NCI-H2107 treated with DMSO at 0.1 percent for 48 hours (cell line): ENCODE measurements at regions not wholly inside any gene's neighbourhood (a gene's known extent, or its start where the extent isn't known, plus 50 kb on each side); places are given as distances from the start of the nearest gene placed in this dataset.
"Not testable (repeated sequence)": the region's sequence is repeated elsewhere in the genome, so short reads cannot be mapped to it uniquely, and the experiment has no call there.

ENCODE experiments used
- DNase-seq: peaks from one replicate; lab custom pipeline; 2025; ENCODE audit not compliant: unreplicated experiment; lab: John Stamatoyannopoulos, UW

DNA sequence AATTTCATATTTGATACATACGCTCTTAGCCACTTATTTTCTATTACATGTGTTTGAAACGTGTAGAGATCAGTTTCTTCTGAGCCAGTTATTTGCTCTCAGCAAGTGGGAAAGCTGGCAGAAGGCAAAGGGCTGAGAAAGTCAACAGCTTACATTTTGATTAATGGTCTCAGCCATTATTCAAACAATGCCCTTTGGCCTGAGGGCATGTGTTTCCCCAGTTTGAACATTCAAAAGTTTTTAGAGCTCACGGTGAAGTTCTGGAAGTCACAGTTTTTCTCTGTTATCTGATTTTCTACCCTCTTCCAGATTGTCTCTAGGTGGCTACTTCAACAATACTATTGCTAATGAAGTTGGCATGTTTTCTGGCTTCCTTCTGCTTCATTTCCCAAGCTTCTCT is 591.8 kb upstream of the CPEB2 start:
- DNase-seq, result no peak

DNA sequence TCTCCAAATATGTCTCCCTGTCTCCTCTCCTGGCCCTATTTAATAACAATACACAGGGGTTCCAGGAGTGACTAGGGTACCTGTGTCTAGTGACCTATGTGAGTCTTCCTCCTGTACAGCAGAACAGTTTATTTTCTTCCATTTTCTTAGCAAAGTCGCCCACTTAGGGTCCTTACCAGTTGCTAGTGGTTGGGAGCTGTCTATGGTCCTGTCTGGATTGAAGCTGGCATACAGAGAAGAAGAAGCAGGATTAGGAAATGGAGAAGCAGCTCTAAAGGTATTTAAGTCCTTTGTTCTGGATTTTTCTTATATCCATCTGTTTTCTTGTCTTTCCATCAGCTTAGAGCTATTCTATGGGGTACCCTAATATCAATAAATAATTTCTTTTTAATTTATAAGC is 587.1 kb upstream of the CPEB2 start:
- DNase-seq, result no peak

DNA sequence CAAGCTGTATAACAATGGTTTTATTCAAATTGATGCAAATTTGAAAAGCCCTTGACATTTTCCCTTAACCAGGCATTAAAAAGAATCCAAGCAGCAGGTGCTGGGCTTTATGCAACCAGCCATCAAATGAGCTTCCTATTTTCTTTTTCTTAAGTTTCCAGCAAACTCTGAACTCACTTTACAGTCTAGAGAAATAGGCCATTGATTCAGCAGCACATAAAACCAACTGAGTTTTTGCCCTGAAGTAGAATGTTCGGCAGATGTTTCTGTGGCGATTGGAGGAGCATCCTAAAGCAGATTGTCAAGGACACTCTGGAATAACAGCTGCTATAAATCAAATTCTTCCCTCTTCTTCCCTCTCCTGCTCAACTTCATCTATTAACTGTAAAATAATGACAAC is 582.8 kb upstream of the CPEB2 start:
- DNase-seq, result no peak

DNA sequence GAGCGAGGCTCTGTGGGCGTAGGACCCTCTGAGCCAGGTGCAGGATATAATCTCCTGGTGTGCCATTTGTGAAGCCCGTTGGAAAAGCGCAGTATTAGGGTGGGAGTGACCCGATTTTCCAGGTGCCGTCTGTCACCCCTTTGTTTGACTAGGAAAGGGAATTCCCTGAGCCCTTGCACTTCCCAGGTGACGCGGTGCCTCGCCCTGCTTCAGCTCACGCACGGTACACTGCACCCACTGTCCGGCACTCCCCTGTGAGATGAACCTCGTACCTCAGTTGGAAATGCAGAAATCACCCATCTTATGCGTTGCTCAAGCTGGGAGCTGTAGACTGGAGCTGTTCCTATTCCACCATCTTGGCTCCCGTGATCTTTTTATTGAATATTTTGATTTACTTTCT is 576.0 kb upstream of the CPEB2 start:
- not testable (repeated sequence) for DNase-seq

DNA sequence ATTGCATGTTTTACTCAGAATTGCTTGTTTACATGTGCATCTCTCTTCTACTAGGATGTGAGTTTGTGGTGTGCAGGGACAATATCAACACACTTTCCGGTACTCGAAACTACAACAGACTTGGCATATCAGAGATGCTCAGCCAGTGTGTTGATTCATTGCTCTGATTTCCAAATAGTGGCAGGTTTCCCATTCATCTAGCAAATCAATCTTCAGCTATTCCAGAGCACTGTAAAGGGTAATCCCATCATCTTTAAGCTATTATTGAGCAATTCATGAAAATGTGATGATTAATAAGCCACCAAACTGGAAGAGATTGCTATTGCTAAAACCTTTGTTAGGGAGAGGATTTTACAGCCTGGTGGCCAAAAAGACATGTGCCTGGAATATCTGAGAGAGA is 574.2 kb upstream of the CPEB2 start:
- no peak for DNase-seq

DNA sequence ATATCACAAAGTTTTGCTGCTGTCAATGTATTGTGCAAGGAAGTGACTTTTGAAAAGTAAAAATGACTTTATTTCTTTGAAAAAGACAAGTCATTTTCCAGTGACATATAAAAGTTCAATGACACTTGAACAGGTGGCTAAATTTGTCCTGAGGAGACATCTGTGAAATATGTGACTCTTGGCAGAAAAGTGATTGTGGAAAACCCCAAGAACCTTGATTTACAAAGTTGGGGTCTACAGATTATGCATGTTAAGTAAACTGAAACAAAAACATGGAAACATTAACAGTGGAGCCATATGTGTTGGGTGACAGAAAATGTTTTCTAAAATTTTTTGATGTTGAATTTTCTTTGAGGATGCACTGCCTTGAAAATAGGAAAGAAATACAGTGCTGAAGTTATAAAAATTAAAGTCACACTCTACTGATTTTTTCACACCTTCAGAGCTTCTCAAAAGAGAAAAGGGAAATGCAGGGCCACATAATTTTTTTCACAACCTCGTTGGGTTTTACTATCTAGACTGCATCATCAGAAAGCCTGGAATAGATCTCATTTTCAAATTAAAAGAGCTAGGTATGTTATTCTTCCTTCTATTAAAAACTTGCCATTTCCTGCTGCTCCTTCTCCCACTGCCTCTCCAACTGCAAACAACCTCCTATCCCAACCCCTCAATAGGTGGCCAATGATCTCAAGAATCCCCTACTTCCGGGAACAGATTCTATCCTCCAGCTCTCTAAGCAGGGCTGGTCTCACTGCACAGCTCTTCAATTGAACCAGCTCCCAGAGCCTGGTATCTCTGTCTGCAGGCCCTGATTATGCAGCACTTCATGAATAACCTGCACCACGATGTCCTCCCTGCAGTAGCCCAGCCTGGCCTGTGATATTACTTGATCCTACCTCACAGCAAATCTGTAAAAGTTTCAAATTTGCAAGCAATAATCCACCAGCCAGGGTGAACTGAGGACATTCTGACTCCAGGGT is 570.8 kb upstream of the CPEB2 start:
- DNase-seq, result no peak

DNA sequence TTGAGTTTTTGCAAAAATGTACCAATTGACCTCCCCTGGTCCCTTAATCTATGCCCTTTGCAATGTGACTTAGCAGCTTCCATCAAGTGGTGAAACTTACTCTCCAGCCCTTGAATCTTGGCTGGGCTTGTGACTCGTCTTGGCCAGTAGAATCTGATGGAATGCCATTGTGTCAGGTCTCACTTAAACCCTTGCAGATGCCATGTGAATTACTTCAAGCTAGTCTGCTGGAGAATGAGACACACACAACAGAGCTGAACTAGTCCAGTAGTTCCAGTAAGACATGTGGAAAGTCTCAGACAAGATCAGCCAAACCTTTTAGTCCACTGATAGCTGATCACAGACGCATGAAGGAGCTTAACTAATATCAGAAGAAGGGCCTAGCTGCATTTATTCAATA is 567.8 kb upstream of the CPEB2 start:
- DNase-seq, result no peak

DNA sequence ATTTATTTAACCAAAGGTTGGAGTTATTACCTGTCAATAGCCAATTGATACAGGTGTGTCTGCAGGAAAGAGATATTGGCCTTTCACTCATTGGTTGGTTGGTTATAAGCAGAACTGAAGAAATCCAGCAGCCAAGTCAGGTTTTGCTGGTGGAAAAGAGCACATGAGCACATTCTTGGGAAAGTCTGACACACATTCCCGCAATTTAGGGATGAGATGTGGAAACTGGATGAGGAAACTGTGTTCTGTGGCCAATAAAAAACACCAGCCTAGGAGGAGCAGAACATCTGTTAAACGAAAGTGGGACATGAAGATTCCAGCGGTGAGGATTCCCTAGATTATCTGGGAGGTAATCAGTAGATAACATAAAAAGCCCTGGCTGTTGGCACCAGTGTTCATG is 567.4 kb upstream of the CPEB2 start:
- no peak for DNase-seq

DNA sequence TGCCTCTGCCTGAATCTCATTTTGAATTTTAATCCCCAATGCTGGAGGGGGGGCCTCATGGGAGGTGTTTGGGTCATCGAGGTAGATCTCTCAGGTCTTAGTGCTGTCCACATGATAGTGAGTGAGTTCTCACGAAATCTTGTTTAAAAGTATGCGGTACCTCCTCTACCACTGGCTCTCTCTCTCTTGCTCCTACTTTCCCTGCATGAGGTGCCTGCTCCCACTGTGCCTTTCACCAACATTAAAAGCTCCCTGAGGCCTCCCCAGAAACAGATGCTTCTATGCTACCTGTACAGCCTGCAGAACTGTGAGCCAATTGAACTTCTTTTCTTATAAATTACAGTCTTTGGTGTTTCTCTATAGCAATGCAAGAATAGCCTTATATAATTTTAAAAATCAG is 560.7 kb upstream of the CPEB2 start:
- DNase-seq, result no peak

DNA sequence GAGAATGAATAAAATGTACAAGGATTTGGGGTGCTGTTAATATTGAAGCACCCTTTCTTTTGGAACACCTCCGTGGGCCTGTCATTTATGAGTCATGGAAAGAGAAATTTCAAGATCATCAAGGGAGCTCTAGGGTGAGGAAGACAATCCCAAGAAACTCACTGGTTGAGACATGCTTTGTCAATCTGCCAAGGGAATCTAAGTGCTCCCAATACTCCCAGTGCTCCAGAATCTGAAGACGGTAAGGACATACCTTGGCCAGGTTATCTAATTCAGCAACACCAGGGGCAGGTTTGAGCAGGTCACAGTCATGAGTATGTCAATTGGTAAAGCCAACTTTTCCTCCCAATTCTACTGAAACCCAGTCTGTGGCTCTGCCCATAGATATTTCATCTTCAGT is 556.4 kb upstream of the CPEB2 start:
- no peak for DNase-seq

DNA sequence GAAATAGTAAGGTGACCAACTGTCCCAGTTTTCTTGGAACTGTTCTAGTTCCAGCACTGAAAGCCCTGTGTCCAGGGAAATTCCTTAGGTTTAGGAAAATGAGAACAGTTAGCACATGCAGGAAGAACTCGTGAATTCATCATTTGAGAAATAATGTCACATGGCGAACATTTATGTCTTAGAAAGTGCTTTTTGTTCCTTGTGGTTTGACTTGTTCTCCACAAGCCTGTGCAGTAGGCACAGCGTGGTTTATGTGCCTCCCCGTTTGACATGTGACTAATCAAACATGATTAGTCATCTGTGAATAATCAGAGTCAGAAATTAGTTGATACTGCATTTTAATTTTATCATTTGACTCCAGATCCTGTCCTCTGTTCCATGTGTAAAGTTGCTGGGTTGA is 556.0 kb upstream of the CPEB2 start:
- no peak for DNase-seq

DNA sequence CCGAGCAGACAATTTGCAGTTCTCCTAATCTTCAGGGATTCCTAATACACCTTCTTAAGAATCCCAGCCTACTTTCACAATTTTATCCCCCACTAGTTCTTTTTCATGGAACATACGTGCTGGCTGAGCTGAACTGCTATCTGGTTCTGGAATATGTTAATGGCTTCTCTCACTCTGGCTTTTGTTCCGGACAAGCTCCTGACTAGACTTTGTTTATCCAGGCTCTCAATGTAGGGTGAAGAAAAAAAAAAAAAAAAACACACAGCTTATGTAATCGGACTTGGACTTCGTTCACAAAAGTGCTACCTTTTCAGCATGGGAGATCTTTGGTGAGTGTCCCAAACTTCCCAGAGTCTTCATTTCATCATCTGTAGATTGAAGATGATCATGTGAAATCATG is 555.4 kb upstream of the CPEB2 start:
- DNase-seq, result no peak

DNA sequence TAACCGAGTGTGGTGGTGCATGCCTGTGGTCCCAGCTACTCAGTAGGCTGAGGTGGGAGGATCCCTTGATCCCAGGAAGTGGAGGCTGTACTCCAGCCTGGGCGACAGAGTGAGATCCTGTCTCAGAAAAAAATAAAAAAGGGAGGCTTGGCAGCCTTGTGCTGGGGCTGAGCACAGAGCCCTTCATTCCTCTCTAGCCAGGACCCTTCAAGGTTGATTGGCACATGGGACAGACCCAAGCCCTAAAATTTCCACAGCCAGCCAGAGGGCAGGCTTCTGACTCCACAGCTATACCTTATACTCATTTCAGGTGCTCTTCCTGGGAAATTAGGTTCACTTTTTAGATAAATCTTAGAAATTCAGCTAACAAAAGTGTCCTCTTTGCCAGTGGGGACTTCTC is 553.0 kb upstream of the CPEB2 start:
- DNase-seq, result no peak

DNA sequence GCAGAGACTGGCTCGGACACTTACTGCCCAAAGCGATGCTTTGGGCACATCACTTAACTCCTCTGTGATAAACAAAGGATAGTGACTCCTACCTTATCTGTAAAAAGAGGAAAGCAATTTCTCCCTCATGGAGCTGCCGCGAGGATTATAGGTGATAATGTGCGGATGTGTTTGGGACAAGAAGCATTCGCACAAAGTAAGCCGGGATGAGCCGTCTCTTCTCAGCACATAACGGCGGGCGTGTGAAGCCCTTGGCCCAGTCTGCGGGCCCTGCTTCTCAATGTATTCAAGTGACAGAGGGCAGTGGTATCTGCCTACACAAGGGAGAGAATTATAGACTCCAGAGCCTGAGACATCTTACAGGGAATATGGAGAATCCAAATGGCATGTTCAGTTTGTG is 550.3 kb upstream of the CPEB2 start:
- no peak for DNase-seq

DNA sequence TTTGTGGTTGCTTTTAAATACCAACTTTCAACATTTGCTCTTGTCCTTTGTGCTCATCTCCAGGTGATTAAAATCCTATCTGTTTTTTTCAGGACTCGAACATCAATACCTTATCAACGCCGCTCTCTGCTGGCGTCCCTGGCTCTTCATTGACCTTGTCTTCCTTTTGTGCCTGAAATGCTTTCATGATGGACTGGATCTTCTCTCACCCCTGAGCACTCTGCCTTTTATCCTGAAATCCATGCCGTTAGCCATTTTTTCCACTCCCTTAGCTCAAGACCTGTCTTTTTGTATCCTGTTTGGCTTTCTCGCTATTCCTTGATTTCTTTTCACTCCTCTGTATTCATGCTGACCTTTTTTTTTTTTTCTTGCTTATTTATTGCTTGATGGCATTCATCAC is 549.5 kb upstream of the CPEB2 start:
- DNase-seq, result no peak

DNA sequence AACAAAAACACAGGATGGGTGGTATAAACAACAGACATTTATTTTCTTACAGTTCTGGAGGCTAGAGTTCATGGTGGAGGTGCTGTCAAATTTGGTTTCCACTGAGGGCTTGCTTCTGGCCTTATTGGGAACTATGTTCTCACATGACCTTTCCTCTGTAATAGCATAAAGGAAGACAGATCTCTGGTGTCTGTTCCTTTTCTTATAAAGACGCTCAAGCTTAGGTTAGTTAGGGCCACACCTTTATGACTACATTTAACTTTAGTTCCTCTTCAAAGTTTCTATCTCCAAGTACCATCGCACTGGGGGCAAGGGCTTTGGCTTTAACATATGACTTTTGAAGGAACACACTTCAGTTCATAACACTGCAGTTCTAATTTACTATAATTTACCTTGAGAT is 543.8 kb upstream of the CPEB2 start:
- no peak for DNase-seq

DNA sequence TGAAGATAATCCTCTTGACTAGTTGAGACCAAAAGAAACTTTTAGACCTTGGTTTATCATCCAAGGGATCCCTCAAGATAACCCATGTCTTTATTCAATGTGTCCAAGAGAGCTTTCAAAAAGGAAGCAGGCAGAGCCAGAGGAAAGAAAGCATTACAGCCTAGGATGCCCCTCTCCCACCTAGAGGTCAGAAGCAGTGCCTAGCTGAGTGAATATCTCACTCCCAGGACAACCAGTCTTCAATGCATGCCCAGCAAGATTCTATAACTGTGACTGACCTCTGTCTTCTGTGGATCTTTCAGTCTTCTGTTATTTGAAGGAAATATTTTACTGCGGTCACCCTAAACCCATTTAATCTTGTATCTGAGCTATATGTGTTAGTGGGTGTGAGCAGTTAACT is 537.2 kb upstream of the CPEB2 start:
- DNase-seq, result no peak

DNA sequence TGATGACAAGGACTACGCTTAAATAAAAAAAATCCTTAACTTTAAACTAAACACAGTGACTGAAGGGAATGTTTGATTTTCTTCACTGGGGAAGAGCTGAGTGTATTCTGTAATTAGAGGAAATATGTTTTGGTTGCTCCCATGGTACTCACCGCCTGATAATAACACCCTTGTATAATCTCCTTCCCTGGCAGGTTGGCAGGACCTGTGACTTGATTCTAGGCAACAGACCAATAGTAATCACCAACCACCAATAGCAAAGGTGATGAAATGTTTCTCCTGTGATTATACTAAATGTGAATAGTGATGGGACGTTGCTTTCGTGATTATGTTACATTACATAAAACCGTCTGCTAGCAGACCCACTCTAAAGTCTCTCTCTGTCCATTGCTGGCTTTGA is 536.8 kb upstream of the CPEB2 start:
- no peak for DNase-seq

DNA sequence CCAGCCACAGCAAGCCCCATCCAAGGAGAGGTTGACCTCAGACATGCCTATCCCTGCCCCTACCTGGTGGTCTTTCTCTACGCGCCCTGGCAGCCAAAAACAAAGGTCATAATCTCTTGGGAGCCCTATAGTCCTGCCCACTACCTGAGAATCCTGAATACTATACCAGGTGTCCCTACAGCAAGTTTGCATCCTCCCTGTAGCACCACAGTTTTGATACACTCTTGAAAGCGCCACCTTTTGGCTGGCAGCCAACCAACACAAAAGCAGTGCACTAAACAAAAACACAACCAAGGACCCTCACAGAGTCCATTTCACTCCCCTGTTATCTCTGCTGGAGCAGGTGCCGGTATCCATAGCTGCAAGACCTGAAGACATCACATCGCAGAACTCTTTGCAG is 523.8 kb upstream of the CPEB2 start:
- no peak for DNase-seq

DNA sequence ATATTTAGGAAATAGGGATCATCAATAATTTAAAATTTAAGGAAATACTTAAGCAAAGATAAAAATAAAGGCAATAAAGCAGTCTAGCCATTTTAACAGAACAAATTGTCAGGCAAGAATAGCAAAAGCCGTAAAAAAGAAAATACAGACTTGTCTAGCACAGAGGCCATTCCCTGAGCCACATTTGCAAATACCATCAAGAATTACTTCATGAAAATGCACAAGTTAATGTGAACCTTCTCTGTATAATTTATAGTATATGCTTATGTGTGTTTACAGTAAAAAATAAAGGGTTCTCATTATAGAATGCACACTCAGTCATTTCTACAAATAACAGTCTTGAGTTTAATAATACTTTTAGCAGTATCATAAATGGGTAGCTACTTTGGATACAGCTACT is 505.9 kb upstream of the CPEB2 start:
- DNase-seq, result no peak

DNA sequence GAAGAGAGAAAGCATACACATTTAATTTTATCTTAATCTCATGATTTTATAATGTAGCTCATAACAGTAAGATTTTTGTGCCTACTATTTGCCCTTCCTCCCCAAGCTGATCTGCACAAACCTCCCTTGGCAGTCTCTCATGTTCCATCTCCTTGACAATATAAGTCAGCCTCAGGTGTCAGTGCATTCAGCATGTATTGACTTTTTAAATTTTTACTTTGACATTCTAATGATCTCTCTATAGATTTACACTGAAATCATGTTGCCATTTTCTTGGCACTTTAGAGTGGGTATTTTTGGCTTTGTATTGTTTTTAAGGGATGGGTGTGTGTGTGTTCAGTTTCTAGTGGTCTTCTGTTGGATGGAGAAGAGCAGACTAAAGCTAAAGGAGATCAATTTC is 505.3 kb upstream of the CPEB2 start:
- DNase-seq, result no peak

DNA sequence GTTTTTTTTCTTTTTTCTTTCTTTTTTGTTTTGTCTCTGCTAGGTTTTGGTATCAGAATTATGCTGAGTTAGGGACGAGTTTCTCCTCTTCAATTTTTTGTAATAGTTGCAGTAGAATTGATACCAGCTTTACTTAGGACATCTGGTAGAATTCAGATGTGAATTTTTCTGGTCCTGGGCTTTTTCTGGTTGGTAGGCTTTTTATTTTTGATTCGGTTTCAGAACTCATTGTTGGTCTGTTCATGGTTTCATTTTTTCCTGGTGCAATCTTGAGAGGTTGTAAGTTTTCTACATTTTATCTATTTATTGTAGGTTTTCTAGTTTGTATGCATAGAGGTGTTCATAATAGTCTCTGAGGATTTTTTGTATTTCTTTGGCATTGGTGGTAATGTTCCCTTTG is 498.1 kb upstream of the CPEB2 start:
- no peak for DNase-seq

DNA sequence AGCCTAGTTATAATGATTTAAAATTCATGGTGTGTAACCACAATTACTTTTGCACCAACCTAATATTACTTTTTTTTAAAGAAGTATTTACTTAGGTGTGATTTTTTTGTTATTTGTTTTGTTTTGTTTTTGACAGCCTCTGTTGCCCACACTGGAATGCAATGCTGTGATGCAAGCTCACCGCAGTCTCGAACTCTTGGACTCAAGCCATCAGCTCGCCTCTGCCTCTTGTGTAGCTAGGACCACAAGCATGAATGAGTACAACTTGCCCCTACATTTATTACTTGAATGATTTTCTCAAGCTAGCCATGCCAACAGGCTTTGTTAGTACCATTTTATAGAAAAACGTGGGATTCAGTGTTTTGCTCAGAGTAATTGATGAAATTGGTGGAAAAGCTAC is 488.8 kb upstream of the CPEB2 start:
- no peak for DNase-seq
